ENCODE measurements at regions not wholly inside any gene's neighbourhood (a gene's known extent, or its start where the extent isn't known, plus 50 kb on each side); places are given as distances from the start of the nearest gene placed in this dataset.

DNA sequence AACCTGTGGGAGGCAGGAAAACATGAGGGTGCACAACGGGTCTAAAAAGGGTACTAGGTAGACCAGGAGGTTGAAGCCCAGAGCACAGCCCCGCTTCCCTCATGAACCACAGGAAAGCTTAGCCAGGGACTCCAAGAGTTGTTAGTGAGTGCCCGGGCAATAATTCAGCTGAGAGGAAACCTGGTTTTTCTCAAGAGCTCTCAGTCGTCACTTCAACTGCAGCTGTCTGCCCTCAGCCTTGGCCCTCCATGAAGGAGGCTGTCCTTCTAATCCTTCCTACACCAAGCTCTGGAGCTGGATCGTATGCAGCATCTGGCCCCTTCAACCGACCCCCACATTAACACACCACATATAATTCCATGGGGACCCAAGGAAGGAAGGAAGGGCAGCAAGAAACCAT lies 77.0 kb upstream of the BACE2 start:
- H3K4me1 ChIP-seq, result no peaks in the 10 kb centered on the region
- H3K27me3 ChIP-seq, result no peaks in the 10 kb centered on the region
- no peak for DNase-seq
- no peaks in the 10 kb centered on the region for H3K36me3 ChIP-seq
- no peak overlapping the region for H3K27ac ChIP-seq
- H3K4me3 ChIP-seq, result no peak overlapping the region
- intact Hi-C loops (cut with DNase I; ENCODE audit: low total_unique reads), result no loop called here
- no peak for TF ChIP-seq CTCF (IDR thresholded peaks at IDR 0.05)
- TF ChIP-seq POLR2A (IDR thresholded peaks at IDR 0.05), result no peak
- no peaks in the 10 kb centered on the region for H3K9me3 ChIP-seq

DNA sequence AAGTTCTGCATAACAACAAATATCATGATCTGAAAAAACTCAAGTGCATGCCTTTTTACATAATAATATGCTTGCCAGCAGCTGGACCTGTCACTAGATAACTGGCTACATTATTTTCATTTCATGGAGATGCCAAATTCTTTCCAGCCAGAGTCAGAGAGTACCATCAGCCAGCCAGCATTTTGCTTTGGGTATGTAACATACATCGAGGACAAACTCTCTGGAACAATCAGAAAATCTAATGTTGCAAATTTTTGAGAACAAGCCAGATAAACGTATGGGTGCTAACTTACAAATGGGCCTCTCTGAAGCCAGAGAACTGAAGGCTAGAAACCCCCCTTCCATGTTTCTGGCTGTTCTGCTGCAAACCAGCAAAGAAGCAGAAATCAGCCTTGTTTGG lies 76.3 kb upstream of the BACE2 start:
- DNase-seq, result no peak
- intact Hi-C loops (cut with DNase I; ENCODE audit: low total_unique reads), result no loop called here
- TF ChIP-seq POLR2A (IDR thresholded peaks at IDR 0.05), result no peak
- no peak for TF ChIP-seq CTCF (IDR thresholded peaks at IDR 0.05)
- Histone ChIP-seq H3K9me3 (no peaks in the 10 kb centered on the region), H3K27ac (no peak overlapping the region), H3K4me3 (no peak overlapping the region), H3K4me1 (no peaks in the 10 kb centered on the region), H3K27me3 (no peaks in the 10 kb centered on the region), H3K36me3 (no peaks in the 10 kb centered on the region)

DNA sequence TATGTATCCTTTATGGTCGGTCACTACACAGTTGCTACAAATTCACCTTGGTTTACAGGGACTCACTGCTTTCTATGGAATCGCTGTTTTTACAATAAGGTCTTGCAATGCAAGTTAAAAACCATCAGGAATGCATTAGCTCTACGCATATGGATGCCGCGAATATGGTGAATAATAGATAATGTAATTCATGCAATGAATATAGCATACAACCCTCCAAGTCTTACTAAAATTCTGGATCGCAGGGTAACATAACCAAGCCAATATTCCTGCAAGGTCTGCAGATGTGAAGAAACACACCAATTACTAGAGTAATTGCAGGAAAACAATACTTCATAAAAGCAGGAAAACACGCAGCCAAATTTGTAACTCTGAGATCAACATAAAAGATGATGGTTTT lies 75.6 kb upstream of the BACE2 start:
- Histone ChIP-seq H3K4me3 (no peak overlapping the region), H3K27me3 (no peaks in the 10 kb centered on the region), H3K27ac (no peak overlapping the region), H3K4me1 (no peaks in the 10 kb centered on the region), H3K9me3 (no peaks in the 10 kb centered on the region), H3K36me3 (no peaks in the 10 kb centered on the region)
- intact Hi-C loops (cut with DNase I; ENCODE audit: low total_unique reads), result no loop called here
- TF ChIP-seq POLR2A (IDR thresholded peaks at IDR 0.05) (no peak), CTCF (IDR thresholded peaks at IDR 0.05) (no peak)
- DNase-seq, result no peak

DNA sequence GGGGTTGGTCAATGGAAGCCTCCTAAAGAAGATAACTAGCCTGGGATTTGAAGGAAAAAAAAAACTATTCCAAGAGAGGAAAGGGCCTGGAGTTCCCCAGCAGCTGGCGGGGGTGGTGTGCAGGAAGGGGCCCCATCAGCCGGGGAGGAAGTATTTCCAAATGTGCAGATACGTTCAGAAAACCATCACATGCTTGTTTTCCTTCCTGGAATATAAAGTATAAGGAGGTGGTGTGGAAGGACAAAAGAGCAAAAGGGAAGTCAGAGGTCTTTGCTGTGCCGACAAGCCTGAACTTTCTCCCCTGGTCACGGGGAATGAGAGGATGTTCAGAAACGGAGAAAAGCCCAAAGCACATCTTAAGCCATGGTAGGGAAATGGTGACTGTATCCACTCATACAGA lies 72.0 kb upstream of the BACE2 start:
- TF ChIP-seq POLR2A (IDR thresholded peaks at IDR 0.05), result no peak
- TF ChIP-seq CTCF (IDR thresholded peaks at IDR 0.05), result no peak
- no peaks in the 10 kb centered on the region for H3K4me1 ChIP-seq
- H3K27me3 ChIP-seq, result no peaks in the 10 kb centered on the region
- H3K36me3 ChIP-seq, result no peaks in the 10 kb centered on the region
- no peak overlapping the region for H3K27ac ChIP-seq
- intact Hi-C loops (cut with DNase I; ENCODE audit: low total_unique reads), result no loop called here
- no peaks in the 10 kb centered on the region for H3K9me3 ChIP-seq
- DNase-seq, result no peak
- no peak overlapping the region for H3K4me3 ChIP-seq

DNA sequence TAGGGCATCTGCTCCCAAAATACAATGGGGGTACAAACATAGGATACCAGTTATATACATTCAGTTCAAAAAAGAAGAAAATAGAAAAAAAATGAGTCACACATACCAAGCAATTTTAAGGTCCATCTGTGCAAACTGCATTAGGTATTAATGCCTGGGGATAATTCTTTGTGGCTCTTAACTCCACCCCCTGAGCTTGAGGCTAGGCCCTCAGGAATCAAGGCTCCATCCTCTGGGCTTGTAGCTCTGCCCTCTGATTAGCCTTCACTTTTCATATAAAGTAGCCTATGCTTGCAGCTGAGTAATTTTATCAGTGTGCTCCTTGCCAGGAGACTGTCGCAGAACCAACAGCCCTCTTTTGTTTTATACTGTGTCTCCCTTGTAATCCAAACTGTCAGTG lies 69.9 kb upstream of the BACE2 start:
- Histone ChIP-seq H3K4me3 (no peak overlapping the region), H3K27me3 (no peaks in the 10 kb centered on the region), H3K36me3 (no peaks in the 10 kb centered on the region), H3K27ac (no peak overlapping the region), H3K9me3 (no peaks in the 10 kb centered on the region), H3K4me1 (no peaks in the 10 kb centered on the region)
- intact Hi-C loops (cut with DNase I; ENCODE audit: low total_unique reads), result no loop called here
- no peak for TF ChIP-seq POLR2A (IDR thresholded peaks at IDR 0.05)
- no peak for DNase-seq

GRCh38 chr21:41098481-41099042 lies 69.4 kb upstream of the BACE2 start:
- TF ChIP-seq POLR2A (IDR thresholded peaks at IDR 0.05), result no peak
- TF ChIP-seq CTCF (IDR thresholded peaks at IDR 0.05), result no peak
- no peaks in the 10 kb centered on the region for H3K4me1 ChIP-seq
- DNase-seq, result no peak
- no peak overlapping the region for H3K4me3 ChIP-seq
- H3K27me3 ChIP-seq, result no peaks in the 10 kb centered on the region
- intact Hi-C loops (cut with DNase I; ENCODE audit: low total_unique reads), result no loop called here
- no peaks in the 10 kb centered on the region for H3K9me3 ChIP-seq
- no peaks in the 10 kb centered on the region for H3K36me3 ChIP-seq
- no peak overlapping the region for H3K27ac ChIP-seq
